GM12873 (cell line): ENCODE measurements at regions not wholly inside any gene's neighbourhood (a gene's known extent, or its start where the extent isn't known, plus 50 kb on each side); places are given as distances from the start of the nearest gene placed in this dataset.

Experiments
- CTCF ChIP-seq: IDR thresholded peaks from 2 replicates; pipeline ENCODE4 v1.5.1; 2012; ENCODE audit warnings: low read depth, mild to moderate bottlenecking, moderate library complexity, low read length, control low read depth; ENCODE audit not compliant: insufficient read depth; ENCODE audit errors: missing control alignments

GRCh38 chr3:19022546-19022945 is 125.8 kb upstream of the KCNH8 start:
- TF ChIP-seq CTCF, result no peak

- TF ChIP-seq CTCF, result no peak
Observed at GRCh38 chr3:19016851-19017250, 131.5 kb upstream of the KCNH8 start.

GRCh38 chr3:19013879-19014278 is 134.4 kb upstream of the KCNH8 start:
- no peak for TF ChIP-seq CTCF

DNA sequence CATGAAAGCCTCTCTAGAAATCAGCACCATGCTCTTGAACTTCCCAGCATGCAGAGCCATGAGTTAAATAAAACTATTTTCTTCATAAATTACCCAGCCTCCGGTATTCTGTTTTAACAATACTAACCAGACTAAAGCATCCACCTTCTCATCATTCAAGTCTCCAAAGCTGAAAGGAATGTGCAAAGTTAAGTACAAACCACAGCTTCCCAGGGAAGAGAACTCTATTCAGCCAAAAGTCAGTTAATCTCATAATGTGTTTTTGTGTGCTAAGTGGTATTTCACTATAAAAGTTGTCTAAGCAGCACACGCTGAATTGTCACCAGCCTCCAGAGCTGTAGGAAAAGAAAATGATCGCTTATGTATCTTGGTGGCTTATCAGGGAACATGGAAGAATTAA is 135.5 kb upstream of the KCNH8 start:
- TF ChIP-seq CTCF, result no peak

DNA sequence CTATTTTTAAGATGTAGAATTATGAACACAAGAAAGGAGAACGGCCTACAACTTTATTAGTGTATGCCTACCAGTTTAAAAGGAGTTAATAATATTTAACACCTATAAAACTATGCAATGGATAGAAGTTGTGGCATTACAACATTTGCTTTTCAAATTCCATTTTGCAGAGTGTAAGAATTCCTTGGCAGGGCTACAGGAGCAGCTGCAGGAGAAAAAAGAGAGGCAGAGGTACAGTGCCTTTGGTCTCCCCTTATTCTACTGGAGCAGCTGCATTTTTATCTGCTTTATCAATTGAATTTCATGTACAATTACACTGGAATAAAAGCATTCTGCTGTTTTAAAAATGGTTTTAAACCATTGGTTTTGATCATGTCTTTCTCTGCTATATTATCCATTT is 145.7 kb upstream of the KCNH8 start:
- TF ChIP-seq CTCF, result no peak

DNA sequence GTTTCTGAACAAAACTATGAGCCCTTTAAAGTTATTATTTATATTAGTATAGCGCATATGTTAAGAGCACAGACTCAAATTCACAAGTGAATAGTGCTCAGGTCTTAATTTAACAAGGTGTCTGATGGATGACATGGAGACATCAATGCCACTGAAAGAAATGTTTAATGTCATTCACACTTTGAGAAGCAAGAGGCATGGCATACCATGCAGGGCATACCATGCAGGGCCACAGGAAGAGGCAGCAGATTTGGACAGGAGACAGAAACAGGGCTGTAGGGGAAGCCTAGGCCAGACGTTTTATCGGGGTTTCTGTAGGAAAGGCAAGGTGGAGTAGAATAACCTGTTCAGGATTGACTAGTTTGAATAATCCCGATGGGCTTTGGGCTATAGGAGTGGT is 150.2 kb upstream of the KCNH8 start:
- no peak for TF ChIP-seq CTCF

DNA sequence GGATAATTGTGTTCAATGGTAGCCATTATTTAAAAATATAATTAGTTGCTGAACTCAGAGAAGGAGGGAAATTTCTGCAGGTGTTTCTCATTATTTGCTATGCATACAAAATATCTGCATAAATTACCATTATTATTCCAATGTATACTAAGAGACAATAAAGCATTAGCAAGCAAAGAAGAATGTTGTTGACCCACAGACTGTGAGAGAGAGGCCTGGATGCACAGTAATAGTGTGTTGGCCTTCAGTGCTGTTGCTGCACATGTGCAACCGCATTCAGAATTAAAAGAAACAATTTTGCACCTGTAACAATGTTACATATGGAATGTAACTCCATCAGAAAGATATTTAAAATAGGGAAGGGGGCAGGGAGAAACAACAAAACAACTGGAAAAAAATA is 155.6 kb upstream of the KCNH8 start:
- TF ChIP-seq CTCF, result no peak
